HG02678 (cell line): ENCODE measurements at regions not wholly inside any gene's neighbourhood (a gene's known extent, or its start where the extent isn't known, plus 50 kb on each side); places are given as distances from the start of the nearest gene placed in this dataset.

Experiments
- ATAC-seq: cut with Tn5 transposase; IDR thresholded peaks from one replicate; pipeline ENCODE4 v1.9.1; 2021; ENCODE audit warnings: mild to moderate bottlenecking, moderate library complexity; ENCODE audit not compliant: unreplicated experiment

- ATAC-seq = peak; percentile 72
Measured at GRCh38 chr1:172883387-172883791, 167.4 kb downstream of the TNFSF18 start.

GRCh38 chr1:172883844-172884243, 166.9 kb downstream of the TNFSF18 start:
- ATAC-seq = peak; percentile 29

GRCh38 chr1:172885411-172885810, 165.3 kb downstream of the TNFSF18 start:
- no peak for ATAC-seq

- ATAC-seq = no peak
Measured at GRCh38 chr1:172885971-172886370, 164.8 kb downstream of the TNFSF18 start.

- ATAC-seq = no peak
Measured at GRCh38 chr1:172887162-172887561, 163.6 kb downstream of the TNFSF18 start.

- ATAC-seq = no peak
Measured at GRCh38 chr1:172893146-172893841, 157.4 kb downstream of the TNFSF18 start.

GRCh38 chr1:172894349-172895049, 156.2 kb downstream of the TNFSF18 start:
- ATAC-seq = peak; percentile 37

- ATAC-seq = peak; percentile 70
Measured at GRCh38 chr1:172895050-172895460, 155.7 kb downstream of the TNFSF18 start.

GRCh38 chr1:172895761-172896160, 155.0 kb downstream of the TNFSF18 start:
- ATAC-seq = no peak

GRCh38 chr1:172897738-172898137, 153.0 kb downstream of the TNFSF18 start:
- ATAC-seq = no peak

GRCh38 chr1:172898866-172899265, 151.9 kb downstream of the TNFSF18 start:
- no peak for ATAC-seq

- no peak for ATAC-seq
Measured at GRCh38 chr1:172900376-172900997, 150.3 kb downstream of the TNFSF18 start.

GRCh38 chr1:172902200-172902599, 148.5 kb downstream of the TNFSF18 start:
- ATAC-seq = no peak

GRCh38 chr1:172902861-172903381, 147.8 kb downstream of the TNFSF18 start:
- no peak for ATAC-seq

GRCh38 chr1:172903581-172904220, 147.0 kb downstream of the TNFSF18 start:
- no peak for ATAC-seq

GRCh38 chr1:172905452-172905851, 145.3 kb downstream of the TNFSF18 start:
- ATAC-seq = no peak

GRCh38 chr1:172906778-172907592, 143.8 kb downstream of the TNFSF18 start:
- ATAC-seq = no peak

- no peak for ATAC-seq
Measured at GRCh38 chr1:172907834-172908326, 142.9 kb downstream of the TNFSF18 start.

- no peak for ATAC-seq
Measured at GRCh38 chr1:172909606-172910326, 141.0 kb downstream of the TNFSF18 start.
